ENCODE measurements at regions not wholly inside any gene's neighbourhood (a gene's known extent, or its start where the extent isn't known, plus 50 kb on each side); places are given as distances from the start of the nearest gene placed in this dataset.

DNA sequence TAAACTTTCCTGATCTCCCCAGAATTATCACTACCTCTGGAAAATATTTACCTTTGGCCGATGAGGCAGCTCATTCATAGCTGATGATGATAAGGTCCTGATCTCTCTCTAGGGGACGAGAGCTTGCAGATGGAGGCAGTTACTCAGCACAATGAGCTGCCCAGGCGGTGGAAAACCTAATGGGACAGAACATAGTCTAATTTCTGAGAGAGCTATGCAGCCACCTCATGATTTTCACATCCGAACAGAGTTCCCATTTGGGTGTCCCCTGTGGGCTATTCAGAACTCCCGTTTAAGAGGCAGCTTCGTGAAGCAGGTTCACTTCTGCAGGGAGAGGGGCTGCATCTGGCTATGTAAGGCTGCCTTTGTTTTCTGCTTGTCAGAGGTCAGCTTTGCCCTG, 724.6 kb upstream of the TMEM132C start:
- Histone ChIP-seq H3K27ac (no peak overlapping the region), H3K9me3 (no peaks in the 10 kb centered on the region), H3K36me3 (no peaks in the 10 kb centered on the region), H3K27me3 (no peaks in the 10 kb centered on the region), H3K4me3 (no peak overlapping the region), H3K4me1 (no peaks in the 10 kb centered on the region)
- TF ChIP-seq POLR2A (IDR thresholded peaks at IDR 0.05) = no peak
- TF ChIP-seq, protein P1, sequence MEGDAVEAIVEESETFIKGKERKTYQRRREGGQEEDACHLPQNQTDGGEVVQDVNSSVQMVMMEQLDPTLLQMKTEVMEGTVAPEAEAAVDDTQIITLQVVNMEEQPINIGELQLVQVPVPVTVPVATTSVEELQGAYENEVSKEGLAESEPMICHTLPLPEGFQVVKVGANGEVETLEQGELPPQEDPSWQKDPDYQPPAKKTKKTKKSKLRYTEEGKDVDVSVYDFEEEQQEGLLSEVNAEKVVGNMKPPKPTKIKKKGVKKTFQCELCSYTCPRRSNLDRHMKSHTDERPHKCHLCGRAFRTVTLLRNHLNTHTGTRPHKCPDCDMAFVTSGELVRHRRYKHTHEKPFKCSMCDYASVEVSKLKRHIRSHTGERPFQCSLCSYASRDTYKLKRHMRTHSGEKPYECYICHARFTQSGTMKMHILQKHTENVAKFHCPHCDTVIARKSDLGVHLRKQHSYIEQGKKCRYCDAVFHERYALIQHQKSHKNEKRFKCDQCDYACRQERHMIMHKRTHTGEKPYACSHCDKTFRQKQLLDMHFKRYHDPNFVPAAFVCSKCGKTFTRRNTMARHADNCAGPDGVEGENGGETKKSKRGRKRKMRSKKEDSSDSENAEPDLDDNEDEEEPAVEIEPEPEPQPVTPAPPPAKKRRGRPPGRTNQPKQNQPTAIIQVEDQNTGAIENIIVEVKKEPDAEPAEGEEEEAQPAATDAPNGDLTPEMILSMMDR (IDR thresholded peaks at IDR 0.05) = no peak
- WGBS, 4 donors = 41 to 56% (median 50%) methylated on average over 6 of the region's 6 CpGs
- no peak for ATAC-seq
- DNase-seq = no peak
- intact Hi-C loops (cut with DNase I) = no loop called here

- no peaks in the 10 kb centered on the region for H3K27me3 ChIP-seq
- no peak overlapping the region for H3K27ac ChIP-seq
- ATAC-seq = no peak
Measured at GRCh38 chr12:127542931-127543330, 724.0 kb upstream of the TMEM132C start.

GRCh38 chr12:127546721-127547505, 720.1 kb upstream of the TMEM132C start:
- Histone ChIP-seq H3K27me3 (no peaks in the 10 kb centered on the region), H3K9me3 (no peaks in the 10 kb centered on the region), H3K4me1 (no peaks in the 10 kb centered on the region), H3K27ac (no peak overlapping the region), H3K36me3 (no peaks in the 10 kb centered on the region), H3K4me3 (no peak overlapping the region)
- DNase-seq = no peak
- ATAC-seq = no peak
- 68 to 81% (median 78%) methylated on average over 6 of the region's 6 CpGs for WGBS, 4 donors
- TF ChIP-seq, protein P1 (IDR thresholded peaks at IDR 0.05) = no peak
- no peak for TF ChIP-seq POLR2A (IDR thresholded peaks at IDR 0.05)
- intact Hi-C loops (cut with DNase I) = no loop called here

More at GRCh38 chr12:127542931-127543330, 724.0 kb upstream of the TMEM132C start:
- TF ChIP-seq, protein P1 (IDR thresholded peaks at IDR 0.05) = no peak
- TF ChIP-seq POLR2A (IDR thresholded peaks at IDR 0.05) = no peak
- 79 to 89% (median 85%) methylated on average over 3 of the region's 3 CpGs for WGBS, 4 donors
- no peaks in the 10 kb centered on the region for H3K36me3 ChIP-seq
- H3K4me3 ChIP-seq = no peak overlapping the region
- DNase-seq = no peak
- H3K9me3 ChIP-seq = no peaks in the 10 kb centered on the region
- no peaks in the 10 kb centered on the region for H3K4me1 ChIP-seq
- intact Hi-C loops (cut with DNase I) = no loop called here

DNA sequence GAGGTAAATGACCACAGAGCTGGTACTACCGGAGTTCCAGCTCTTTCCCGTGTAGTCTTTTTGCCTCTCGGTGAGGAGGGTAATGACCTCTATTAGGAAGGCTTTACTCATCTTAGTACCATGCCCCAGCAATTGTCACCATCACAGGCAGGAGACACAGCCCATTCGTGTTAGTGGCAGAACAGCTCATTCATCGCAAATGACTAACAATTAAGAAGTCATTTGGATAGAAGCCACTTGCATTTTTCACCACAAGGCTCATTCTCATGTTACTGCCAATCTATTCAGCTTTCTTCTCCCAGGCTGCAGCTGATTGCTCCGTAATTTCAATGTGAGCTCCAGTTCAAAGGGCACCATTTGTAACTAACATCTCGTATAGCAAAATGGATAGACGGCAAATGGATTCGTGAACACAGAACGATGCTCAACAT, 718.8 kb upstream of the TMEM132C start:
- Histone ChIP-seq H3K9me3 (peaks cover 0 to 6% (median 0%) of the 10 kb centered on the region in 12 donors), H3K36me3 (no peaks in the 10 kb centered on the region), H3K4me3 (no peak overlapping the region), H3K27ac (no peak overlapping the region), H3K27me3 (no peaks in the 10 kb centered on the region), H3K4me1 (no peaks in the 10 kb centered on the region)
- TF ChIP-seq, protein P1 (IDR thresholded peaks at IDR 0.05) = no peak
- no peak for TF ChIP-seq POLR2A (IDR thresholded peaks at IDR 0.05)
- intact Hi-C loops (cut with DNase I) = no loop called here
- no peak for ATAC-seq
- WGBS, 4 donors = 73 to 79% (median 75%) methylated on average over 10 of the region's 10 CpGs
- DNase-seq = no peak

Data from heart left ventricle (tissue), 16 donors.